GDM1 (cell line): ENCODE measurements at regions not wholly inside any gene's neighbourhood (a gene's known extent, or its start where the extent isn't known, plus 50 kb on each side); places are given as distances from the start of the nearest gene placed in this dataset.

Experiments used
- DNase-seq: peaks from one replicate; lab custom pipeline; 2025; lab: John Stamatoyannopoulos, UW

DNA sequence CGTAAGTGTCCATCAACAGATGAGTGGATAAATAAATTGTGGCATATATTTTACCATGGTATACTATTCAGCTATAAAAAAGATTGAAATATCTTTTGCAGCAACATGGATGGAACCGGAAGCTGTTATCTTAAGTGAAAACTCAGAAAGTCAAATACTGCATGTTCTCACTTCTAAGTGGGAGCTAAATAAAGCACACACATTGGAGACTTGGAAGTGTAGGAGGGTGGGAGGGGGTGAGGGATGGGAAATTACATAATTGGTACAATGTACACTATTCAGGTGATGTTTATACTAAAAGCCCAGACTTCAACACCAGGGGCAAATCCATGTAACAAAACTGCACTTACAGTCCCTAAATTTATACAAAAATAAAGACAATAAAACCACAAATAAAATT is 72.6 kb upstream of the SPRY1 start:
- no peak for DNase-seq

DNA sequence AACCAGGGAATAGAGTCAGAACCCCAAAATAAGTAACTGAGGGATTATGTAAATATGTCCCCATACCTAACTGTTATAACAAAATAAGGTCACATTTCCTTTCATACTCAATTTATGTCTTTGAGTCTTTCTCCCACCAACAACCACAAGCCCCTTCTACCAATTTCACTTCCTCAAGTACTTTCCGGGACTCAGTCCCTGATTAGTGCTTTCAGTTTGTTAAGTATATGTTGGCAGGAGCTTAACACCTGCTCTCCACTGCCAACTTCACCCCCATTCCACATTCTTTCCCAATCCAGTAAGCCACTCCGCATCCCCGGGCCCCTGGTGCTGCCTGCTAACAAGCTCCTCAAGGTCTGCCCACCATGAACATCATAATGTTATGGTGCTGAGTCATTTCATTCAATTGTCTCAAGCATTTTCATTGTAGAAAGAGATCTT is 71.3 kb upstream of the SPRY1 start:
- no peak for DNase-seq

DNA sequence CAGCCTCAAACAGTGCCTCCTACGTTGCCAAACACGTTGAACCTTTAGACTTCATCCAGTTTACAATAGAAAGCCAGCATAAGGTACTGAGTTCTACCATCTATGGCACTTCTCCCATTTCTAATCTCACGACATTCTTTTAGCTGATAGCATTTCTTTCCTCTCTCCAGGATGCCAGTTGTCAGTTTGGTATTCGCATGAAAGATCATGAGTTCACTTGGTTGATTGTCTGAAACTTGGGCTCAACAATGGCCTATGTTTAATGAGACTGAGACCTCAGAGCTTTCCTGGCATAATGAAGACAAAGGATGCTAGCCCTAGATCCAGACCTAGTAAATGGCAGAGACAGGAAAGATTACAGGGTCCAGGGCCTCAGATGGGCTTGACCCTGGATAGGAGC is 69.2 kb upstream of the SPRY1 start:
- no peak for DNase-seq

DNA sequence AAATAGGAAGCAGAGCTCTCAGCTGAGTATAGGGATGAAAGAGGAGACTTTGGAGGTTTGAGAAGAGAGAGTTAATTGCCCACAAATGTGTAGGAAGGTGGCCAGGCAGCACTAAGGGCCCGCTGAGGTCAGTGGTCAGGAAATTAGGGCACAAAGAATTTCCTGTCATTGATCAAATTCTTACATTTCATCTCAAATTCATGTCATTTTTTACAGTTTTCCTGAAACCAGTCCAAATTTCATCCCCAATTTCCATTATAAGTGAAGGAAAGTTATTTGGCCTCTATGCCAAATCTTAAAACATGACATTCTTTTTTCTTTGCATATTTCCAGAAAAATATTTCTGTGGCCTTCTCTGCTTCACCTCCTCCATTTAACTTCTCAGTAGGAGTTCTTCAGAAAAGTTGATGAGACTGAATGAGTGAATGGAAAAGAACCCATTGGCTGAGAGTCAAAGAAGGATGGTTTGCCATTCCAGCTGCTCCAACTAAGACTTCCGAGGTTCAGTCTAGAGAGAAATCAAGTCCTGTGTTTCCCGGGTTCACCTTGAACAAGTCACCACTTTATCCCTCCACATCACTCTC is 68.7 kb upstream of the SPRY1 start:
- DNase-seq = no peak

DNA sequence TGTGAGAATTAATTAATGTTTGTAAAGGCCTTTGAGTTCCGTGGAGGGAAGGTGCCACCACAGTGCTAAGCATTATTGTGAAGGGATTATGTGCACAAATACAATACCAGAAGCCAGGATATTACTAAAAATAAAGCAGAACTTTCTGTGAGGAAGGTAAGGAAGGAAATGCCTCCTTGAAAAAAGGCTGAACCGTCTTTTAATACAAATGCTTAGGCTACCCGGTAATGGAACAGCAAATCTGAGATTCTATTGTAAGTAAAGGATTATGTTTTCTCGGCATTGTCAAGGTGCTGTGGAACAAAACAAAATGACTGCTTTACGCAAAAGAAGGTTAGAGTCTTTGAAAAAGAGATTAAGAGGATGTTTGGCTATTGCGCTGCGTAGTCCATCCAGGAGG is 57.9 kb upstream of the SPRY1 start:
- no peak for DNase-seq

DNA sequence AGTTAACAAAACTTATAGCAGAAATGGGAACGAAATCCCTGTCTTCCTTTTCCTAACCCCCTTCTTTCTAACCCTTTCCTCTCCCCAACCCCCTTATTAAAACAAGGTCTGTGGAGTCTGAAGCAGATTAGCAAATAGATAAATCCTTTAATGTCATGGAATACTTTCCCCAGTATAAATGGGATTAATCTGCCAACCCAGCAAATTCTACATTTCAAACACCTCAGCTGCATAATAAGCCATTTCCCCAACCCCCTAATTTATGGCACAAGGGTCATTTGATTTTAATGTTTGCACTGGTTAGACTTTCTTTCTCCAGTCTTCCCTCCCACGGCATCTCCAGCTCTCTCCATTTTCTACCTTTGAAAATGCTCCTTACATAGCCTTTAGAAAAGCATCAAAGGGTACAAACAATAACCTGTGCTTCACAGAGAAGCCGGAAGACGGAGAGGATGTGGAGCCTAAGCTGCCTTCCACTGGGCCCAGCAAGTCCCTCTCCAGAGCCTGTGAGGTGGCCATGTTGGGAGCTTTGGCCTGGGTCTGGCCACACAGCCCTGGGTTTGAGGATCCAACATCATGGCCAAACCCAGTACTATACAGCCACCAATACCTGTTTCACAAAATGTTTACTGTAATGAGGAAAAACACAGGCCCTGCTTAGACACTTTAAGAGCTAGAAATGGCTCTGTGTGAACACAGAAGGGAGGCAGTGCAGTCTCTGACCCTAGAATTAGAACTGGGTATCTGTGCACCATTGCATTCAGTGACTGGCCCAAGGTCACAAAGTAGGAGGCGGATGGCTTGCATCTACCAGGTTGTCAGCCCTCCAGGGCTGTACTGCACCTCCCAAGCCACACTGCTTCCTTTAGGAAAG is 56.9 kb upstream of the SPRY1 start:
- DNase-seq = no peak

DNA sequence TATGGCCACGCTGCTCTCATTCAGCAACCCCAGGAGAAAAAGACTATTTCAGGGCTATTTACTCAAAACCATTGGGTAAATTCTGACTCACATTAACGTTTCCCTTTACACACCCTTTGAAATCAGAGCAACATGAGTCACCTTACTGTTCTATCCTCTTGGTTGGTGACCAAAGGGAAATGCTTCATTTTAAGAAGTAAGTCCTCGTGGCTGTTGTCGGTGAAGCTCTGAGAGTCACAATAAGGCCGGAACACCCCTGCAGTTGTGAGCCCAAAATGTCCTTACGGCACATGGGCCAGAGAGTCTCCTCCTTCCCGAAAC is 56.3 kb upstream of the SPRY1 start:
- DNase-seq = no peak

DNA sequence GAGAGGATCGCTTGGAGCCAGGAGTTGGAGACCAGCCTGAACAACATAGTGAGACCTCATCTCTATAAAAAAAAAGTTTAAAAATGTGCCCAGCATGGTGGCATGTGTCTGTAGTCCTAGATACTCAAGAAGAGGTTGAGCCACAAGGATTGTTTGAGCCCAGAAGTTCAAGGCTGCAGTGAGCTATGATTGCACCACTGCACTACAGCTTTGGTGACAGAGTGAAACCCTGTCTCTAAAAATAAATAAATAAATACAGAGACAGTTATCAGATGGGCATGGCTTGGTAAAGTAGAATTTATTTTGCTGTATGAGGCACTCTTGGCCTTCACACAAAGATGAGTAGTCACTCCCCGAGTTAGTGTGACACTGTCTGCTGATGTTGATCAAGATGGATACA is 54.1 kb upstream of the SPRY1 start:
- DNase-seq = no peak

DNA sequence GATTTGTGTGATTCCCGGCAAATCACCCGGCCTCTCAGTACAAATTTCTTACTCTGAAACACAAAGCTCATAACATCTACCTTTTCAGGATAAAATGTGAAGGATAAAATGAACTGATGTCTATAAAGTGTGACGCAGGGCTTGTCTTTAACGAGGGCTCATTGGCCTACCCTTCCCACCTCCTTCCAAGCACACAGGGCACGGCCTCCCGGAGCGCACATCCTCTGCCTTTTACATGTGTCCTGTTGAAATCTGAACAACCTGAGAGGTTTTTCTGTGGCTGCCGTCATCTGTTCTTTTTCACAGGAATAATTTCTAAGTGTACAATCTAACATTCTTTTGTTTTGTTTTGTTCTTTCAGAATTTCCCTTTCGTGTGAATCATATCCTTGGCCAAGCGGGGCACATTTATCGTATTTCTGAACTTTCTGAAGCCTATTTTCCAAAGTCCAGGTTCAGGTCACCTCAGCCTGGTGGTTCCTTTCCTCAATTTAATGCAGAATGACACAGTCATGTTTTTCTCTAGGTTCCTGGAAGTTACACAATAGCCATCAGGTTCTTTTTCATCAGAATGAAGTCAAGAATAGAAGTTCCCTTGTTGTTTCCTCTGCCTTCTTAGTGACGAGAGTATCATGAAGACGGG is 53.1 kb upstream of the SPRY1 start:
- no peak for DNase-seq

DNA sequence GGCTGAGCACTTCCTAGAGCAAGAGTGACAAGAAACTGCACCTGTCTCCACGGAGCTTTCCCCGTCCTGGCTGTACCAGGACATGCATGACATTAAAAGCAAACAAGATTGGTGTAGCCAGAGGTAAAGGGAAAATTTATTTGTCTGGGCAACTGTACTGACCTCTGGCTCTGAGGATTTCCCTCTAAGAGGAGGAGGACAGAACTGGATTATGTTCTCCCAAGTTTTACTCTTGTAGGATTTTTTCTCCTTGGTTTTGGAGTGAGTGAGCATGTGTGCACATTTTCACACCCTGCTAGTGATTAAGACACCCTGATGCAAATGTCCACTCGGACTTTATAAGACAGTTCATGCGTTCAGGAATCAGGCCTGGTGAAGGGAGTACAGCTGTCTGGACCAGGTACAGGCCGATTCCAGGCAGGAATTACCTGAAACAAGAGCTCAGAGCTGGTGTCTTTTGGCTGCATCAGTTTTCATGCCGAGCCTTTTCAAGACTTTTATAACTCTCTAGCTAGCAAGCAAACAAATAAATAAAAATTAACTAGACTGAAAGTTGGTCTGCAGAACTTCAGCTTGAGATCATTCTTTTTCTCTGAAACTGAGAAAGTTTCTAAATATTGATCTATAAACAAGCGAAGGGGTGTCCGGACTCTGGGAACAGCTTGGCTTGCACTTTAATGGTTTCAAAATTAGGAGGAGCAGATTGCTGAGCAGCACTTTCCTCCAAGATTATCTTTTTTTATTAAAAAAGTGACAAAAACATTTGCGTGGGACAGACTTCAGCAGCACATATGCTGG is 51.3 kb upstream of the SPRY1 start:
- no peak for DNase-seq

DNA sequence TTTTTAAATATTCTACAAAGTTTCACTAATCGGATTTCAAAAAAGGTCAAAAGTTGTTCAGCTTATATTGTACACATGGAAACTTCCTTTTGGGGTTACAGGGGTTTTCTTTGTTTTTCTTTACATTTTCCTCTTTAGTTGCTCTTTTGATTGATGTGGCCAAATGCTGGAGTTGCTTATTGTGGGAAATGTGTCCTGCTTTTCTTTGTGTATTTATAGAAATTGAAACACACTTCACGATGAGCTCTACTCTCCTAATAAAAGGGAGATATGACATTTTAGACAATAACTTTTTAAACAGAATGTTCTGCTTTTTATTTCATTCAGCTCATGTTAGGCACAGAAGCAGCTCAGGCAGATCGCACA is 50.7 kb upstream of the SPRY1 start:
- no peak for DNase-seq

DNA sequence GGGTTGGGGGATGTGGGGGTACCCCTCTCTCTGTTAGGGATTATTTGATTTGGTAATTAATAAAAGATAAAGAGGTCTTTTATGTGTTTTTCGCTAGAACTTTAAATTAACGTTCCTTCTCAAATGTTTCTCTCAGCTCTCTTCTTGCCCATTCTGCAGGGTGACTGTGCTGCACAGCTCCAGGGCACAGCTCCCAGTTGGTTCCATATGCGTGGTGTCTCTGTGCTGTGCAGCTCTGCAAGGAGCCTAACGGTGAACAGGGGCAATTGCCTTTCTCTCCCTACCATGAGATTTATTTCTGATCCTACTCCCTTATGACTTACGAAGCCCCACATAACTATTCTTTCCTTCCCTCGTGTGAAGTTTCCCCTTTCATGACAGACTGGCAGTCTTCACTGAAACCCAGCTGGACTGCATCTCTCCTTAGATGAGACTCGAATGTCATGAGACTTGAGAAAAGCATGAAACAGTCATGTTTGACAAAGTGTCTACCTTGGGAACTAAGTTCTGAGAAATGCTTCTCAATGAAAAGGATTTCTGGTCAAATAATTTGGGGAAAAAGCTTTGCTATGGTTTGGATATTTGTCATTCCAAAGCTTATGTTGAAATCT is 50.2 kb upstream of the SPRY1 start:
- DNase-seq = no peak
